ENCODE measurements at regions not wholly inside any gene's neighbourhood (a gene's known extent, or its start where the extent isn't known, plus 50 kb on each side); places are given as distances from the start of the nearest gene placed in this dataset.

DNA sequence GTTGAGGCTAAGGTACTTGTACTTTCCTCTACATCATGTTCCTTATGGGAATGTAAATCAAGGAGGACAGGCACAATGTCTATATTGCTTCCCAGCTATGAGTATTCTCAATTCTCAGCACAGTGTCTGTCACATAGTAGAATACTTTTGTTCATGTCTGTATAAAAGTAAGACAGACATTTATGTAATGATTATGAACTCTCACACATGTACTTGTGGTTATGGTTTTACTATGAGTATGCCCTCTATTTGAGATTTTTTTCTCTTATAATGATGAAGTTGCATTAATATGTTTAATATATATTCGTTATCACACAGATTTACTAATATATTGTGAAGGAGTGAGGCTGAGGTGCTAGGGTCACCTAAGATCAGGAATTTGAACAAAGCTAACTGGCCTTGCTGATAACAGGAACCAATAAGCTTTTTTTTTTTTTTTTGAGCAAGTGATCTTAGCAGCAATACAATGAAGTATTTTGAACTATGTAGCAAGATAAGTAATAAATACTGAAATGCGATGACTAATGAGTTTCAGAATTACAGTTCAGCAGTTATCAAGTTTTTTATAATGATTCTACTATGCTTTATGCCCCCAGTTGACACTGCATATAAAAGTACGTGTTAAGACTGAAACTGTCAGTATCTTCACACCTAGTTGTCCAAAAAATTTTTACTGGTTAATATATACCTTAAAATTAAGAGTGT lies 623.1 kb downstream of the HTR1B start:
- H3K27ac ChIP-seq (replicated peaks), result no peak overlapping the region
- DNase-seq (ENCODE audit: low read depth in 1 of 2, low spot score in 1 of 2), result no peak
- TF ChIP-seq, protein P1, sequence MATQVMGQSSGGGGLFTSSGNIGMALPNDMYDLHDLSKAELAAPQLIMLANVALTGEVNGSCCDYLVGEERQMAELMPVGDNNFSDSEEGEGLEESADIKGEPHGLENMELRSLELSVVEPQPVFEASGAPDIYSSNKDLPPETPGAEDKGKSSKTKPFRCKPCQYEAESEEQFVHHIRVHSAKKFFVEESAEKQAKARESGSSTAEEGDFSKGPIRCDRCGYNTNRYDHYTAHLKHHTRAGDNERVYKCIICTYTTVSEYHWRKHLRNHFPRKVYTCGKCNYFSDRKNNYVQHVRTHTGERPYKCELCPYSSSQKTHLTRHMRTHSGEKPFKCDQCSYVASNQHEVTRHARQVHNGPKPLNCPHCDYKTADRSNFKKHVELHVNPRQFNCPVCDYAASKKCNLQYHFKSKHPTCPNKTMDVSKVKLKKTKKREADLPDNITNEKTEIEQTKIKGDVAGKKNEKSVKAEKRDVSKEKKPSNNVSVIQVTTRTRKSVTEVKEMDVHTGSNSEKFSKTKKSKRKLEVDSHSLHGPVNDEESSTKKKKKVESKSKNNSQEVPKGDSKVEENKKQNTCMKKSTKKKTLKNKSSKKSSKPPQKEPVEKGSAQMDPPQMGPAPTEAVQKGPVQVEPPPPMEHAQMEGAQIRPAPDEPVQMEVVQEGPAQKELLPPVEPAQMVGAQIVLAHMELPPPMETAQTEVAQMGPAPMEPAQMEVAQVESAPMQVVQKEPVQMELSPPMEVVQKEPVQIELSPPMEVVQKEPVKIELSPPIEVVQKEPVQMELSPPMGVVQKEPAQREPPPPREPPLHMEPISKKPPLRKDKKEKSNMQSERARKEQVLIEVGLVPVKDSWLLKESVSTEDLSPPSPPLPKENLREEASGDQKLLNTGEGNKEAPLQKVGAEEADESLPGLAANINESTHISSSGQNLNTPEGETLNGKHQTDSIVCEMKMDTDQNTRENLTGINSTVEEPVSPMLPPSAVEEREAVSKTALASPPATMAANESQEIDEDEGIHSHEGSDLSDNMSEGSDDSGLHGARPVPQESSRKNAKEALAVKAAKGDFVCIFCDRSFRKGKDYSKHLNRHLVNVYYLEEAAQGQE (IDR thresholded peaks at IDR 0.05; ENCODE audit: insufficient replicate concordance, low read depth), result no peak
- TF ChIP-seq GABPA (IDR thresholded peaks at IDR 0.05; ENCODE audit: low read depth), result no peak
- TF ChIP-seq POLR2AphosphoS5 (IDR thresholded peaks at IDR 0.05; ENCODE audit: low read depth), result no peak
- TF ChIP-seq, protein P2, sequence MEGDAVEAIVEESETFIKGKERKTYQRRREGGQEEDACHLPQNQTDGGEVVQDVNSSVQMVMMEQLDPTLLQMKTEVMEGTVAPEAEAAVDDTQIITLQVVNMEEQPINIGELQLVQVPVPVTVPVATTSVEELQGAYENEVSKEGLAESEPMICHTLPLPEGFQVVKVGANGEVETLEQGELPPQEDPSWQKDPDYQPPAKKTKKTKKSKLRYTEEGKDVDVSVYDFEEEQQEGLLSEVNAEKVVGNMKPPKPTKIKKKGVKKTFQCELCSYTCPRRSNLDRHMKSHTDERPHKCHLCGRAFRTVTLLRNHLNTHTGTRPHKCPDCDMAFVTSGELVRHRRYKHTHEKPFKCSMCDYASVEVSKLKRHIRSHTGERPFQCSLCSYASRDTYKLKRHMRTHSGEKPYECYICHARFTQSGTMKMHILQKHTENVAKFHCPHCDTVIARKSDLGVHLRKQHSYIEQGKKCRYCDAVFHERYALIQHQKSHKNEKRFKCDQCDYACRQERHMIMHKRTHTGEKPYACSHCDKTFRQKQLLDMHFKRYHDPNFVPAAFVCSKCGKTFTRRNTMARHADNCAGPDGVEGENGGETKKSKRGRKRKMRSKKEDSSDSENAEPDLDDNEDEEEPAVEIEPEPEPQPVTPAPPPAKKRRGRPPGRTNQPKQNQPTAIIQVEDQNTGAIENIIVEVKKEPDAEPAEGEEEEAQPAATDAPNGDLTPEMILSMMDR (IDR thresholded peaks at IDR 0.05; ENCODE audit: insufficient read depth, low read length), result no peak
- TF ChIP-seq SPI1 (IDR thresholded peaks at IDR 0.05; ENCODE audit: borderline replicate concordance, low read depth), result no peak
- no peak overlapping the region for H3K4me3 ChIP-seq (replicated peaks; ENCODE audit: insufficient read depth, low read length)
- H3K27me3 ChIP-seq (ENCODE audit: insufficient read depth, poor library complexity, severe bottlenecking), result no peaks in the 10 kb centered on the region

DNA sequence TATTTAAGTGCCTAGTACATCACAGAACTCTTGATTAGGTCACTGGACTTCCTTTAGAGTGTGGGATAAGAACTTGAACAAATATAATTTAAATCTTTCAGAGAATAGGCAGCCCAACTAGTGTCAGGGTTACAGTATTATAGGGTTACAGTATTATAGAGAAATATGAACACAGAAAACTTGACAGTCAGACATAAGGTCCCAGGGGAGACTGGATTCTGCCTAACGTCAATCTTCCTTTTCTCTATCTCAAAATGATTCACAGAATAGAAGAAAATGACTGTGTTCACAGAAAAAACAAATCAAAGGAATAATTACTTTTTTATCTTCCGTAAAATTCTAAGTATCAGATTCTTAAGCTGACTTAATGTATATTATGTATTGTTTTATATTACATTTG lies 623.8 kb downstream of the HTR1B start:
- TF ChIP-seq, protein P2 (IDR thresholded peaks at IDR 0.05; ENCODE audit: insufficient read depth, low read length), result no peak
- TF ChIP-seq, protein P1 (IDR thresholded peaks at IDR 0.05; ENCODE audit: insufficient replicate concordance, low read depth), result no peak
- TF ChIP-seq GABPA (IDR thresholded peaks at IDR 0.05; ENCODE audit: low read depth), result no peak
- no peak for TF ChIP-seq SPI1 (IDR thresholded peaks at IDR 0.05; ENCODE audit: borderline replicate concordance, low read depth)
- no peak for TF ChIP-seq POLR2AphosphoS5 (IDR thresholded peaks at IDR 0.05; ENCODE audit: low read depth)
- no peak for DNase-seq (ENCODE audit: low read depth in 1 of 2, low spot score in 1 of 2)
- Histone ChIP-seq H3K27me3 (ENCODE audit: insufficient read depth, poor library complexity, severe bottlenecking) (no peaks in the 10 kb centered on the region), H3K27ac (replicated peaks) (no peak overlapping the region), H3K4me3 (replicated peaks; ENCODE audit: insufficient read depth, low read length) (no peak overlapping the region)

DNA sequence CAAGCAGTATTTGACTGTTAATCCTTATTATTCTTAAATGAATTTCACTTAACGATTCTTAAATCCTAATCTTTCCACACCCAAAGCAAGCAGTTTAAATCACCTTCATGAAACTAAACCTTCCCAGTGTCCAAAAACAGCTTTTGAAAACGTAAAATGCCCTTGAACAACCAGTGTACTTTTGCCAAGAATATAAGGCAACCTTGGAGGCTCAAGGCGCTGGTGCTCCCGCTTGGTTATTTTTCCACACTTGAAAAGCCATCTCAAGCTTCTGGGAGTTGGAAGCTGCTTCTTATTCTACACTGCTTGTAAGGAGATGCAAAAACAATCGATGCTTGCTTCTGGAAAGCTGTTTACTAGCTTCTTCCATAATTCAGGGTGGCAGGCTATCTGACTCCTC lies 625.7 kb downstream of the HTR1B start:
- no peak for DNase-seq (ENCODE audit: low read depth in 1 of 2, low spot score in 1 of 2)
- H3K27me3 ChIP-seq (ENCODE audit: insufficient read depth, poor library complexity, severe bottlenecking), result no peaks in the 10 kb centered on the region
- TF ChIP-seq, protein P1 (IDR thresholded peaks at IDR 0.05; ENCODE audit: insufficient replicate concordance, low read depth), result no peak
- TF ChIP-seq GABPA (IDR thresholded peaks at IDR 0.05; ENCODE audit: low read depth) (no peak), POLR2AphosphoS5 (IDR thresholded peaks at IDR 0.05; ENCODE audit: low read depth) (no peak), SPI1 (IDR thresholded peaks at IDR 0.05; ENCODE audit: borderline replicate concordance, low read depth) (no peak)
- TF ChIP-seq, protein P2 (IDR thresholded peaks at IDR 0.05; ENCODE audit: insufficient read depth, low read length), result no peak
- H3K4me3 ChIP-seq (replicated peaks; ENCODE audit: insufficient read depth, low read length), result no peak overlapping the region
- no peak overlapping the region for H3K27ac ChIP-seq (replicated peaks)

Data from HL-60 (cell line).